Fibroblast of lung (primary cell): ENCODE measurements at regions not wholly inside any gene's neighbourhood (a gene's known extent, or its start where the extent isn't known, plus 50 kb on each side); places are given as distances from the start of the nearest gene placed in this dataset.

ENCODE experiments used
- EZH2 ChIP-seq: IDR thresholded peaks from 2 replicates; pipeline ENCODE4 v1.5.1; 2012; ENCODE audit warnings: low read length, control low read depth, mild to moderate bottlenecking; ENCODE audit errors: missing control alignments
- TF ChIP-seq, protein P1 (sequence below), 2 donors: IDR thresholded peaks in 1 of 2; conservative IDR thresholded peaks in 1 of 2; 1 replicate in 1 of 2; 2 replicates in 1 of 2; pipeline ENCODE4 v1.5.1; 2011 to 2012; ENCODE audit warnings: low read length in 2 of 2, control low read depth in 1 of 2, inconsistent platforms in 1 of 2, low read depth in 1 of 2, mild to moderate bottlenecking in 1 of 2

DNA sequence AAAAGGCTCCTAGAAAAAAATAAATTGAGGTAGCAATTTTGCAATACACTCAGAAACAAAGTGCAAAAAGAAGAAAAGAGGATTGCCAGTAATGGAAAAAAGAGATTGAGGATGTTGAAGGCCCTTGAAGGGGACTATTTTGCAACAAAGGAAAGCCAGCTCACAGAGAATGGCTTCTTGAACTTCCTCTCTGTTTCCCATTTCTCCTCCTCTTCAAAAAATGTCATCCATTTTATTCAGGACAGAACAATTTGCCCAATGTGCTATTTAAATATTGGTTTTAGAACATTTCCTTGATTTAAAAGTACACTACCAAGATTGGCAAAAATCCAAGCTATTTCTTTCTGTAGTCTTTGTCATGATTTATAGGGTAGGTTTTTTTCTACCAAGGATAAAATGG lies 60.2 kb downstream of the GASK1B start:
- TF ChIP-seq, protein P1, sequence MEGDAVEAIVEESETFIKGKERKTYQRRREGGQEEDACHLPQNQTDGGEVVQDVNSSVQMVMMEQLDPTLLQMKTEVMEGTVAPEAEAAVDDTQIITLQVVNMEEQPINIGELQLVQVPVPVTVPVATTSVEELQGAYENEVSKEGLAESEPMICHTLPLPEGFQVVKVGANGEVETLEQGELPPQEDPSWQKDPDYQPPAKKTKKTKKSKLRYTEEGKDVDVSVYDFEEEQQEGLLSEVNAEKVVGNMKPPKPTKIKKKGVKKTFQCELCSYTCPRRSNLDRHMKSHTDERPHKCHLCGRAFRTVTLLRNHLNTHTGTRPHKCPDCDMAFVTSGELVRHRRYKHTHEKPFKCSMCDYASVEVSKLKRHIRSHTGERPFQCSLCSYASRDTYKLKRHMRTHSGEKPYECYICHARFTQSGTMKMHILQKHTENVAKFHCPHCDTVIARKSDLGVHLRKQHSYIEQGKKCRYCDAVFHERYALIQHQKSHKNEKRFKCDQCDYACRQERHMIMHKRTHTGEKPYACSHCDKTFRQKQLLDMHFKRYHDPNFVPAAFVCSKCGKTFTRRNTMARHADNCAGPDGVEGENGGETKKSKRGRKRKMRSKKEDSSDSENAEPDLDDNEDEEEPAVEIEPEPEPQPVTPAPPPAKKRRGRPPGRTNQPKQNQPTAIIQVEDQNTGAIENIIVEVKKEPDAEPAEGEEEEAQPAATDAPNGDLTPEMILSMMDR (conservative IDR thresholded peaks at IDR 0.05 in 1 of 2, IDR thresholded peaks at IDR 0.05 in 1 of 2; ENCODE audit: low read depth in 1 of 2, low read length in 2 of 2) = no peak
- no peak for TF ChIP-seq EZH2
